HG02852 (cell line): ENCODE measurements at regions not wholly inside any gene's neighbourhood (a gene's known extent, or its start where the extent isn't known, plus 50 kb on each side); places are given as distances from the start of the nearest gene placed in this dataset.

Source experiments
- ATAC-seq: cut with Tn5 transposase; IDR thresholded peaks from one replicate; pipeline ENCODE4 v1.9.1; 2021; ENCODE audit warnings: mild to moderate bottlenecking, moderate library complexity; ENCODE audit not compliant: unreplicated experiment

- no peak for ATAC-seq
Measured at GRCh38 chr4:125365731-125366130, 51.0 kb downstream of the FAT4 start.

- no peak for ATAC-seq
Measured at GRCh38 chr4:125368146-125368545, 53.4 kb downstream of the FAT4 start.

- no peak for ATAC-seq
Measured at GRCh38 chr4:125368671-125369081, 53.9 kb downstream of the FAT4 start.

- no peak for ATAC-seq
Measured at GRCh38 chr4:125369098-125369497, 54.3 kb downstream of the FAT4 start.

- no peak for ATAC-seq
Measured at GRCh38 chr4:125370478-125370877, 55.7 kb downstream of the FAT4 start.

GRCh38 chr4:125382995-125383394 is 68.2 kb downstream of the FAT4 start:
- no peak for ATAC-seq

- ATAC-seq, result no peak
Measured at GRCh38 chr4:125387770-125388169, 73.0 kb downstream of the FAT4 start.

GRCh38 chr4:125388613-125389012 is 73.9 kb downstream of the FAT4 start:
- no peak for ATAC-seq

GRCh38 chr4:125389713-125390112 is 75.0 kb downstream of the FAT4 start:
- no peak for ATAC-seq

- ATAC-seq, result no peak
Measured at GRCh38 chr4:125390126-125390525, 75.4 kb downstream of the FAT4 start.

- no peak for ATAC-seq
Measured at GRCh38 chr4:125390727-125391126, 76.0 kb downstream of the FAT4 start.

GRCh38 chr4:125392694-125393093 is 77.9 kb downstream of the FAT4 start:
- no peak for ATAC-seq

GRCh38 chr4:125393825-125394224 is 79.1 kb downstream of the FAT4 start:
- no peak for ATAC-seq

GRCh38 chr4:125397226-125397625 is 82.5 kb downstream of the FAT4 start:
- no peak for ATAC-seq

GRCh38 chr4:125398263-125399002 is 83.7 kb downstream of the FAT4 start:
- ATAC-seq, result no peak

- no peak for ATAC-seq
Measured at GRCh38 chr4:125400756-125401155, 86.0 kb downstream of the FAT4 start.

- no peak for ATAC-seq
Measured at GRCh38 chr4:125401784-125402183, 87.0 kb downstream of the FAT4 start.

- no peak for ATAC-seq
Measured at GRCh38 chr4:125420526-125420925, 105.8 kb downstream of the FAT4 start.

- ATAC-seq, result no peak
Measured at GRCh38 chr4:125421547-125421946, 106.8 kb downstream of the FAT4 start.

GRCh38 chr4:125423124-125423523 is 108.4 kb downstream of the FAT4 start:
- ATAC-seq, result no peak

GRCh38 chr4:125428832-125429231 is 114.1 kb downstream of the FAT4 start:
- ATAC-seq, result no peak

- no peak for ATAC-seq
Measured at GRCh38 chr4:125430086-125430485, 115.3 kb downstream of the FAT4 start.

- no peak for ATAC-seq
Measured at GRCh38 chr4:125432078-125432477, 117.3 kb downstream of the FAT4 start.
